HG03457 (cell line): ENCODE measurements at regions not wholly inside any gene's neighbourhood (a gene's known extent, or its start where the extent isn't known, plus 50 kb on each side); places are given as distances from the start of the nearest gene placed in this dataset.

Experiments used
- ATAC-seq: cut with Tn5 transposase; IDR thresholded peaks from one replicate; pipeline ENCODE4 v1.9.1; 2021; ENCODE audit warnings: moderate number of reproducible peaks; ENCODE audit not compliant: unreplicated experiment

GRCh38 chr16:64544859-64545258 is 577.0 kb downstream of the CDH11 start:
- ATAC-seq, result no peak

DNA sequence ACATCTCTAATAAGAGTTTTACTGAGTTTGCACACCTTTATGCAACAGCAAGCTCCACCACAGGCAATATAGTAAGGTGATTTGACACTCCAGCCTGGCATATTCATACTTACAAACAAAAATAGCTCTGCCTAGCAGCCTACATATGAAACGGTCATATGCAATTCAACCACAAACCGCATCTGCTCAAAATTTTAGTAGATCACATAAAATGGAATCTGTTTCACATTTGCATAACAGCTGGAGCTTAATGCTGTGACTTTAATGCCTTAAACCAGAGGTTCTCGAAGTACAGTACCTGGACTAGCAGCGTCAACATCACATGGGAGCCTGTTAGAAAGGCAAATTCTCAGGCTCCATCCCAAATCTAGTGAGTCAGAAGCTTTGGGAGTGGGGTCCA is 578.4 kb downstream of the CDH11 start:
- no peak for ATAC-seq

DNA sequence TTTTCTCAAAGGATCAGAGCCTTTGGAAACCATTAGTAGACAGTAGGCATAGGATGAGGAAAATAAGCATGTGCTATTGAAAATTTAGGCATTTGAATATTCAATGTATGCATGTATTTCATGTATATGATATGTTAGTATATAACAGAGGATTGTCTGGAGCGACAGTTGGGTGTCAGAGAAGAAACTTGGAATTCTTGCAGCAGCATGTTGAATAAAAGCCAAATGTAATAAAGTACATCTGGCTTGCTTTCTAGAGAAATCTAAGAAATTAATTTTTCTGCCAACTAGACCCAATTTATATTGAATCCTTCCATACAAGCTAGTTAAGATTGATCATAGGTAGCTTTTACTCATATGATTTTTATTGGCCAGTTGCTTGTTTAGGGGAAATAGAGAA is 578.8 kb downstream of the CDH11 start:
- ATAC-seq, result no peak

- ATAC-seq, result no peak
Measured at GRCh38 chr16:64542152-64542551, 579.7 kb downstream of the CDH11 start.

DNA sequence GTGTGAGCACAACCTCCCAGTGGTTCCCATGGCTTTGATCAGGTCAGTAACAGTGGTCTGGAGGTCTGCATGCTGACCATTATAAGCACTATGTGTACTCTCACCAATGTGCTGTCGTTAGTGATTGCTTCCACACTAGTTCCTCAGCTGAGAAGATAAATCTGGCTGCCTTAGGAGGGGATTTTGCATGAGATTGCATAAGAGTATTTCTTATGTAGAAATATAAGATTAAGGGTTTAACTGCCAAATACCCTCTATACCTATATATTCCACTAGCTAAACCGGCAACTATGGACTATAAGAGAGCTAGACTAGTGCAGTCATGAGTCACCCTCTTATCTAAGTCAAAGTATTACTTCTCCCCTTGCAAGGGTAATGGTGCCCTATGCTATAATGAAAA is 580.2 kb downstream of the CDH11 start:
- no peak for ATAC-seq

- no peak for ATAC-seq
Measured at GRCh38 chr16:64540434-64540833, 581.4 kb downstream of the CDH11 start.

GRCh38 chr16:64539811-64540371 is 582.0 kb downstream of the CDH11 start:
- no peak for ATAC-seq

GRCh38 chr16:64534180-64534780 is 587.6 kb downstream of the CDH11 start:
- ATAC-seq, result no peak

- no peak for ATAC-seq
Measured at GRCh38 chr16:64532691-64533090, 589.2 kb downstream of the CDH11 start.

GRCh38 chr16:64532117-64532516 is 589.7 kb downstream of the CDH11 start:
- ATAC-seq, result no peak

GRCh38 chr16:64531401-64531800 is 590.5 kb downstream of the CDH11 start:
- ATAC-seq, result no peak

DNA sequence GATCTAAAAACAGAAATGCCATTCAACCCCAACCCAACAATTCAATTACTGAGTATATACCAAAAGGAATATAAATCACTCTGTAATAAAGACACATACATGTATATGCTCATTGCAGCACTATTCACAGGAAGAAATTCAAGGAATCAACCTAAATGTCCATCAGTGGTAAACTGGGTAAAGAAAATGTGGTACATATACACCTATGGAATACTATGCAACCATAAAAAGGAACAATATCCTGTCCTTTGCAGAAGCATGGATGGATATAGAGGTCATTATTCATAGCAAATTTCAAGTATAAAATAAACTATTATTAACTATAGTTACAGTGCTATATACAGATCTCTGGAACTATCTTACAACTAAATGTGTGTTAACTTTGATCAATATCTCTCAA is 599.3 kb downstream of the CDH11 start:
- no peak for ATAC-seq

- no peak for ATAC-seq
Measured at GRCh38 chr16:64513871-64514270, 608.0 kb downstream of the CDH11 start.

DNA sequence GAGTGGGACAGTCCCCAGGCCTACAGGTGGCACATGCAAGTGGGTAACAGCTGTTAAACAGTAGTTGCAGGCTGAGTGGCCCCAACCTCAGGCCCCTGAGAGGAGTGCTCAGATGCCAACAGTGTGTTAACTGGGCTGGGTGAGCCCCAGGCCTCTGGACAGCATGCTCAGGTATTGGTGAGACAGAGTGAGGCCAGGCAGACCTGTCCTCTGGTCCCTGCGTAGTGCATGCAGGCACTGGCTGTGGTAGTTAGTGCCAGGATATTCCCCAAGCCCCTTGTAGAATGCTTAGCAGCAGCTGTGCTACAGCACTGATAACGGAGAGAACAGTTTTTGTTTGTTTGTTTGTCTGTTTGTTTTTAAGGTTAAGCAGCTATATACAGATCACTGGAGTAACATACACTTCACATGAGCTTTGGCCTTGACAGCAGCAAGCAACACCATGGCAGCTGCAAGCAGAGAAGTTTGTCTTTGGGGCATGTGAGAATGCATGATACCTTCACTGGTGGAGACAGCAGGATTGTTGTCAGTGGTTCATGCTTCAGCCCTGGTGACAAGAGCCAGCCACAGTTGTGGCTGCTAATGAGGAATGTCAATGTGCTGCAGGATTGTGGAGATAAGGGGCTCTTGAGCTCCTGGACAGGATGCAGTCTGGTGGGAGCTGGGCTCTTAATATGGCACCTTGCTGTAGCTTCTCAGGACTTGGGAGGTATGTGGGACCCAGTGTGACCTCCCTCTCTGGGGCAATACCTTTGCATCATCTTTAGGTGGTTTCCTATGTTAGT is 614.4 kb downstream of the CDH11 start:
- no peak for ATAC-seq

GRCh38 chr16:64499211-64499610 is 622.7 kb downstream of the CDH11 start:
- no peak for ATAC-seq

GRCh38 chr16:64498363-64498762 is 623.5 kb downstream of the CDH11 start:
- no peak for ATAC-seq

DNA sequence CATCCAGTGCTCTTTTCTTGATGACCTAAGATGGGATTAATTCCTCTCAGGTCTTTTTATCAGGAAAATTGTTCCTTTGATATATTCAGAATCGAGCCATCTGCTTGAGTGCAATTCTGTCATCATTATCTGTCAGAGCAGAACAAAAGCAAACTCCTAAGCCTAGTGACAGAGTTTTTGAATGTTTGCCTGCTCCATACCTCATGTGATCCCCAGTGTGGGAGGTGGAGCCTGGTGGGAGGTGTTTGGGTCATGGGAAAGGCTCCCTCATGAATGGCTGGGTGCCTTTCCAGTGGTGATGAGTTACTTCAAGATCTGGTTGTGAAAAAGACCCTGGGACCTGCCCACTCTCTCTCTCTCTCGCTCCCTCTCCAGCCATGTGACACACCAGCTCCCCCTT is 628.2 kb downstream of the CDH11 start:
- ATAC-seq, result no peak

- no peak for ATAC-seq
Measured at GRCh38 chr16:64489449-64489848, 632.4 kb downstream of the CDH11 start.

DNA sequence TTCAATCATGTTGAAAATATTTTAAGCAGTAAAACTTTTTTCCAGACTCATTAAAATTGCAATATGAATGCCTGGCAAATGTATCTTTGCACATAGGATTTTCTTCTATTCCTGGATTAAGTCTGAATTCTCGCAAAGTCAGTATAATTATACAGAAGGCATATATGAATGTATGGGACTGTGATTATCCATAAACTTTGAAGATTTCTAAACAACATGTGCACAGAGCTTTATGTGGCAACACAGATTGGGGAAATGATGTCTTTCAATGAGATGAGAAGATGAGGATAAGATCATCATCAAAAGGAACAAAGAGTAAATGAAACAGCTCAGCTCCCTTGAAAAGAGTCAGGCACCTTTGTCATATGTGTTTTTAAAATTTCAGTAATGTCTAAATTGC is 635.3 kb downstream of the CDH11 start:
- ATAC-seq, result no peak

GRCh38 chr16:64481497-64481896 is 640.4 kb downstream of the CDH11 start:
- no peak for ATAC-seq

- no peak for ATAC-seq
Measured at GRCh38 chr16:64478252-64478906, 643.5 kb downstream of the CDH11 start.
